WERI-Rb-1 (cell line): ENCODE measurements at regions not wholly inside any gene's neighbourhood (a gene's known extent, or its start where the extent isn't known, plus 50 kb on each side); places are given as distances from the start of the nearest gene placed in this dataset.

Experiments
- DNase-seq: peaks from one replicate; pipeline ENCODE4 v3.0.0-alpha.2; 2020
- H3K27ac ChIP-seq: fragments of 250-450 bp; sonication (Bioruptor Pico); 2 replicates; pipeline ENCODE4 v1.5.1; 2020; ENCODE audit warnings: mild to moderate bottlenecking, moderate library complexity
- H3K27me3 ChIP-seq: fragments of 250-450 bp; sonication (Bioruptor Pico); 2 replicates; pipeline ENCODE4 v1.5.1; 2021; ENCODE audit warnings: mild to moderate bottlenecking, low read depth, moderate library complexity; ENCODE audit not compliant: insufficient read depth, severe bottlenecking
- H3K36me3 ChIP-seq: fragments of 250-450 bp; sonication (Bioruptor Pico); 2 replicates; pipeline ENCODE4 v1.5.1; 2020; ENCODE audit warnings: mild to moderate bottlenecking, moderate library complexity
- H3K4me3 ChIP-seq: 2 replicates; pipeline ENCODE4 v1.5.1; 2011; ENCODE audit warnings: low read depth, mild to moderate bottlenecking, control low read depth, low read length
- H3K9me3 ChIP-seq: fragments of 250-450 bp; sonication (Bioruptor Pico); 2 replicates; pipeline ENCODE4 v1.5.1; 2021; ENCODE audit warnings: mild to moderate bottlenecking, moderate library complexity; ENCODE audit not compliant: severe bottlenecking
- TF ChIP-seq, protein P1 (sequence below): IDR thresholded peaks from 2 replicates; pipeline ENCODE4 v1.5.1; 2011; ENCODE audit warnings: low read depth, mild to moderate bottlenecking, control low read depth, inconsistent platforms, low read length

DNA sequence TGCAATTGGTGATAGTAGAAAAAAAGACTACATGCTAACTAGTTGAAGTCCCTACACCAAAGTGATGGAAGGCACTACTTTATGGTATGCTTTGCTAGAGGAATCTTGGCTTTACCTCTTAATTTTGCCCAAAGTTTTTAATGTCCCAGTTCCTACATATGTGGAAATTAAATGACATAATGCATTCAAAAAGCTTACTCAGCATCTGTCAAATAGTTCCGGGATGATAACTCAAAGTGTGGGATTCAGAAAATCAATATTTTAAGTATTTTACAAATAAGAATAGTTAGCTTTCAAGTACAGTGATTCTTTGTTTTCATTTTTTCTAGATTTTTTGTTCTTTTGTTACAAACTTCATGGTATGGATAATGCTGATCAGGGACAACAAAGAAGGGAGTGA is 211.6 kb downstream of the PCDH20 start:
- no peak overlapping the region for H3K4me3 ChIP-seq
- H3K9me3 ChIP-seq: no peaks in the 10 kb centered on the region
- H3K27ac ChIP-seq: no peak overlapping the region
- H3K36me3 ChIP-seq: no peaks in the 10 kb centered on the region
- H3K27me3 ChIP-seq: no peaks in the 10 kb centered on the region
- no peak for DNase-seq
- TF ChIP-seq, protein P1, sequence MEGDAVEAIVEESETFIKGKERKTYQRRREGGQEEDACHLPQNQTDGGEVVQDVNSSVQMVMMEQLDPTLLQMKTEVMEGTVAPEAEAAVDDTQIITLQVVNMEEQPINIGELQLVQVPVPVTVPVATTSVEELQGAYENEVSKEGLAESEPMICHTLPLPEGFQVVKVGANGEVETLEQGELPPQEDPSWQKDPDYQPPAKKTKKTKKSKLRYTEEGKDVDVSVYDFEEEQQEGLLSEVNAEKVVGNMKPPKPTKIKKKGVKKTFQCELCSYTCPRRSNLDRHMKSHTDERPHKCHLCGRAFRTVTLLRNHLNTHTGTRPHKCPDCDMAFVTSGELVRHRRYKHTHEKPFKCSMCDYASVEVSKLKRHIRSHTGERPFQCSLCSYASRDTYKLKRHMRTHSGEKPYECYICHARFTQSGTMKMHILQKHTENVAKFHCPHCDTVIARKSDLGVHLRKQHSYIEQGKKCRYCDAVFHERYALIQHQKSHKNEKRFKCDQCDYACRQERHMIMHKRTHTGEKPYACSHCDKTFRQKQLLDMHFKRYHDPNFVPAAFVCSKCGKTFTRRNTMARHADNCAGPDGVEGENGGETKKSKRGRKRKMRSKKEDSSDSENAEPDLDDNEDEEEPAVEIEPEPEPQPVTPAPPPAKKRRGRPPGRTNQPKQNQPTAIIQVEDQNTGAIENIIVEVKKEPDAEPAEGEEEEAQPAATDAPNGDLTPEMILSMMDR: no peak

DNA sequence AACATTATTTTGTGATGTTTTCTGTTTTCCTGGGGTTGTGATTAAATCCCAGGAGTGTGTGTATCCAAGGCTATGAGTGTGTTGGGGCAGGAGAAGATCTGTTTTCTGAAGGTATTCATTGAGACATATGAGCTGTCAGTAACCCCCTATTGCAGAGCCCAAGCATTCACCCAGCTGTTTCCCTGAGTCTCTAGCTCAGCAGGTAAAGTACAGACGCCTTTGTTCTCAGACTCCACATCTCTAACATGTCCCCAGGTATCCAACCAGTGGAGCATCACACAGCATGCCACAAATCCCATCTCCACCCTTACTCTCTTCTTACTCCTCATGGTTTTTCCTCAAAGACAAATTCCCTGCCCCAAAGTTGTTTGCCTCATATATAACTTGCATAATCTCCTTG is 213.6 kb downstream of the PCDH20 start:
- Histone ChIP-seq H3K9me3 (no peaks in the 10 kb centered on the region), H3K27ac (no peak overlapping the region)
- TF ChIP-seq, protein P1: no peak

DNA sequence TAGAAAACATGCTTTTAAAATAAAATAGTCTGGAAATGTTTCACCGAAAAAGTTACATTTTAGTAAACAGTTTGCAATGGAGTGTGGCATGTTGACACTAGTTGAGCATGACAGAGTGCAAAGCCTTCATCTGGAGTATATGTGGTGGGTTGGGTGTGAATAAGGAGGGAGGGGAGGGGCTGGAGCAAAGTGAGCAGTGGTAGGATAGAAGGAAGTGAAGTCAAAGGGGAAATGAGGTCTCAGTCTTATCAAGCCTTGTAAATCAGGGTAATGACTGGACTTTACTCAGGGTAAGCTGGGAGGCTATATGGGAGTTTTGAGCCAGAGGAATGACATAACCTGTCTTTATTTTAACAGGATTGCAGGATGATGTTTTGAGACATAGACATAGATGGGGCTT is 222.8 kb downstream of the PCDH20 start:
- no peak overlapping the region for H3K27ac ChIP-seq
- TF ChIP-seq, protein P1: no peak
- no peak for DNase-seq
- no peaks in the 10 kb centered on the region for H3K27me3 ChIP-seq
- no peaks in the 10 kb centered on the region for H3K9me3 ChIP-seq
- no peak overlapping the region for H3K4me3 ChIP-seq
- H3K36me3 ChIP-seq: no peaks in the 10 kb centered on the region

More for the DNA sequence above, 213.6 kb downstream of the PCDH20 start:
- DNase-seq: no peak
- H3K36me3 ChIP-seq: no peaks in the 10 kb centered on the region
- no peaks in the 10 kb centered on the region for H3K27me3 ChIP-seq
- H3K4me3 ChIP-seq: no peak overlapping the region

DNA sequence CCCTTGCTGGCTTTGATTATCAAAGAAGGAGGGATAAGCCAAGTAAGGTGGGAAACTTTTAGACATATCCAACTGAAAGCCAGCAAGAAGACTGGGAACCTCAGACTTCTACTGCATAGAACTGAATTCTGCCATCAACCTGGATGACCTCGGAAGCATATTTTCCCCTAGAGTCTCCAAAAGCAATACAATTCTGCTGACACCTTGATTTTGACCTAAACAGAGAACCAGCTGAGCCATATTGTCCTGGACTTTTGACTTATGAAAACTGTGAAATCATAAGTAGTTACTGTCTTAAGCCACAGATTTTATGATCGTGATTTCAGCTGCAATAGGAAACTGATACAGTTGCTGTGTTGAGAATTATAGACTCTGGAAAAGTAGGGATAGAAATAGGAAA is 227.6 kb downstream of the PCDH20 start:
- H3K9me3 ChIP-seq: no peaks in the 10 kb centered on the region
- H3K4me3 ChIP-seq: no peak overlapping the region
- no peak for DNase-seq
- no peak overlapping the region for H3K27ac ChIP-seq
- TF ChIP-seq, protein P1: no peak
- H3K27me3 ChIP-seq: no peaks in the 10 kb centered on the region
- no peaks in the 10 kb centered on the region for H3K36me3 ChIP-seq

DNA sequence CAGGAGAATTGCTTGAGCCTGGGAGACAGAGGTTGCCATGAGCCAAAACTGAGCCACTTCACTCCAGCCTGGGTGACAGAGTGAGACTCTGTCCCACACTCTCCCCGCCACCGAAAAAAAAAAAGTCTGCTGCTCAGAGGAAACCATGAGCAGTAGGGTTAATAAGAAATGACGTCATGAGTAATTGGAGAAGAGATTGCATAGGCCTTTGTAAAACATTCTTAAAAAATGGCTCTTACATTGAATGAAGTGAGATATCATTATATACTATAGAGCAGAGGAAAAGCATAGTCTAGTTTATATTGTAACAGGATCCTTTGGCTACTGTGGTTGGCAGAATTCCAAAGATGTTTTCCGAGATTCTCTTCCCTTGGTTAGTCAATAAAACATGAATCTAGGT is 228.2 kb downstream of the PCDH20 start:
- TF ChIP-seq, protein P1: no peak
- Histone ChIP-seq H3K4me3 (no peak overlapping the region), H3K36me3 (no peaks in the 10 kb centered on the region), H3K27me3 (no peaks in the 10 kb centered on the region), H3K27ac (no peak overlapping the region), H3K9me3 (no peaks in the 10 kb centered on the region)
- no peak for DNase-seq

DNA sequence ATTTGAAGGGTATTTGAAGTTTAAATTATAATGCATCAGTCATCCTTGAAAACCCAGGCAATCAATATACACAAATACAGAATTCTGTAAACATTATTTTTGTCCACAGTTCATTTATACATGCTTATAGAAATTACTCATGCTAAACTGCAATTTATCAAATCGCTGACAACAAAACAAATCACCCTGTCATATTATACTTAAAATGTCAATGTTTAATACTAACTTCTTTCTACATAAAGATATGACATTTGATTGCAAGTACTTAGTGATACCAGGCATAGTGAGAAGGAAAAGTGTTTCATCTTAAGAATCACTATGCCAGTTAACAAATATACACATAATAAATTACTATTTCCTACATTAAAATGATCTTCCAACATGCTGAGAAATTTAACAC is 232.0 kb downstream of the PCDH20 start:
- Histone ChIP-seq H3K36me3 (no peaks in the 10 kb centered on the region), H3K9me3 (no peaks in the 10 kb centered on the region), H3K27ac (no peak overlapping the region), H3K4me3 (no peak overlapping the region), H3K27me3 (no peaks in the 10 kb centered on the region)
- DNase-seq: no peak
- TF ChIP-seq, protein P1: no peak
